ENCODE measurements at regions not wholly inside any gene's neighbourhood (a gene's known extent, or its start where the extent isn't known, plus 50 kb on each side); places are given as distances from the start of the nearest gene placed in this dataset.

DNA sequence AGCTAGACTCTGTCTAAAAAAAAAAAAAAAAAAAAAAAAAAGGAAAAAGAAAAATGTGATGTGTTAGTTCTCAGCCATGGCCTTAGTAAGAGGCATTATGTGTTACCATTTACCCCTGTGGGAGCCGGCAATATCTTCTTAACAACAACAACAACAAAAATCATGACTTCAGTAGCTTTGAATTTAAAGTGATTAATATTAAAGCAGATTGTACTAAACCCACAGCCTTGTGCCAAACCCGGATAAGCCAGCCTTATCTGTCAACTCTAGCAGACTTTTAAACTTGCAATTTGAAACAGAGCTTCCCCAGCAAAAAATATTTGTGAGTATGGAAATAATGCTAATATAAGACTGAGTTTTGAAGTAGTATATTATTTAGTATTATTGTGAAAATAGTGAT, 462.1 kb upstream of the GNPDA2 start:
- H3K4me3 ChIP-seq = no peak overlapping the region
- H3K9me3 ChIP-seq (replicated peaks in 1 of 3) = no peaks in the 10 kb centered on the region
- no peak for TF ChIP-seq POLR2A (IDR thresholded peaks at IDR 0.05)
- TF ChIP-seq, protein P1, sequence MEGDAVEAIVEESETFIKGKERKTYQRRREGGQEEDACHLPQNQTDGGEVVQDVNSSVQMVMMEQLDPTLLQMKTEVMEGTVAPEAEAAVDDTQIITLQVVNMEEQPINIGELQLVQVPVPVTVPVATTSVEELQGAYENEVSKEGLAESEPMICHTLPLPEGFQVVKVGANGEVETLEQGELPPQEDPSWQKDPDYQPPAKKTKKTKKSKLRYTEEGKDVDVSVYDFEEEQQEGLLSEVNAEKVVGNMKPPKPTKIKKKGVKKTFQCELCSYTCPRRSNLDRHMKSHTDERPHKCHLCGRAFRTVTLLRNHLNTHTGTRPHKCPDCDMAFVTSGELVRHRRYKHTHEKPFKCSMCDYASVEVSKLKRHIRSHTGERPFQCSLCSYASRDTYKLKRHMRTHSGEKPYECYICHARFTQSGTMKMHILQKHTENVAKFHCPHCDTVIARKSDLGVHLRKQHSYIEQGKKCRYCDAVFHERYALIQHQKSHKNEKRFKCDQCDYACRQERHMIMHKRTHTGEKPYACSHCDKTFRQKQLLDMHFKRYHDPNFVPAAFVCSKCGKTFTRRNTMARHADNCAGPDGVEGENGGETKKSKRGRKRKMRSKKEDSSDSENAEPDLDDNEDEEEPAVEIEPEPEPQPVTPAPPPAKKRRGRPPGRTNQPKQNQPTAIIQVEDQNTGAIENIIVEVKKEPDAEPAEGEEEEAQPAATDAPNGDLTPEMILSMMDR (IDR thresholded peaks at IDR 0.05) = no peak
- H3K4me1 ChIP-seq (replicated peaks in 1 of 2) = no peaks in the 10 kb centered on the region
- no peak for DNase-seq
- no peak overlapping the region for H3K27ac ChIP-seq
- no peaks in the 10 kb centered on the region for H3K27me3 ChIP-seq
- 29 to 49% (median 36%) methylated on average over 2 of the region's 2 CpGs for WGBS, 4 donors
- no peaks in the 10 kb centered on the region for H3K36me3 ChIP-seq (replicated peaks in 1 of 2)
- intact Hi-C loops (cut with DNase I) = no loop called here

DNA sequence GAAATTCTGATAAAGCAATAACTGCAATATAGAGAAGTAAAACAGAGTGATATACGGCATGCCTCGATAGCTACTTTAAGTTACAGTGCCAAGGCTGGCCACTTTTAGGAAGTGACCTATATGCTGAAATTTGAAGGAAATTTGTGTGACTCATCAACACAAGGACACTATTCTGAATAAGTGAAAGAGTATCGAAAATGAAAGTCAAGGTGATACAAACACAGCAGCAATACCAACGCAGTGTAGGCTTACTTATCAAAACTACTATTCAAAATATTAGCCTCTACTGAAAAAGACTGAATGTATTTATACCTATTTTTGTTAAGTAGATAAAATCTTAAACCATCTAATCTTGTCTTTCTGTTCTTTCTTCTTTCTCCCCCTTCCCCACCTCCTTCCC, 459.9 kb upstream of the GNPDA2 start:
- DNase-seq = peak in 1 of 7 donors; percentile 5
- no peaks in the 10 kb centered on the region for H3K27me3 ChIP-seq
- 41 to 52% (median 48%) methylated on average over 4 of the region's 4 CpGs for WGBS, 4 donors
- H3K36me3 ChIP-seq (replicated peaks in 1 of 2) = no peaks in the 10 kb centered on the region
- H3K9me3 ChIP-seq (replicated peaks in 1 of 3) = no peaks in the 10 kb centered on the region
- H3K4me3 ChIP-seq = peak overlapping the region in 1 of 4 donors; percentile 42
- intact Hi-C loops (cut with DNase I) = no loop called here
- H3K4me1 ChIP-seq (replicated peaks in 1 of 2) = no peaks in the 10 kb centered on the region
- no peak overlapping the region for H3K27ac ChIP-seq
- no peak for TF ChIP-seq POLR2A (IDR thresholded peaks at IDR 0.05)
- TF ChIP-seq, protein P1 (IDR thresholded peaks at IDR 0.05) = no peak

DNA sequence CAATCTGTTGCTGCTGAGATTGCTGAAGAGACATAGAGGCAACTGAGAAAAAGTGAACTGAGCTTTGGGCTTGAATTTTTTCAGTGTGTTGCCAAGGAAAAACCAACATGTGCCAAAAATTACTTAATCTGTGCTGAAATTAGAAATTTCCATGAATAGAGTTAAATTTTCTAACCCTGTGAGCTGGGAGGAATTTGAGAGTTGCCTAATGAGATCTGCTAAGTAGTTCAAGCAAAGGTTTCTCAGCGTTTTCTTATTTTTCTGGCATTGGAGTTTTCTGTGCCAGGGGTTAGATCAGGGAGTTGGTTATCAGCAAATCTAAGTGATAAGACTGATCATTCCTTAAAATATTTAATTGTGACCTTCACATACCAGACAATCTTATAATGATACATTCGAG, 457.5 kb upstream of the GNPDA2 start:
- no peak for DNase-seq
- TF ChIP-seq, protein P1 (IDR thresholded peaks at IDR 0.05) = no peak
- TF ChIP-seq POLR2A (IDR thresholded peaks at IDR 0.05) = no peak
- Histone ChIP-seq H3K27ac (no peak overlapping the region), H3K9me3 (replicated peaks in 1 of 3) (no peaks in the 10 kb centered on the region), H3K4me1 (replicated peaks in 1 of 2) (no peaks in the 10 kb centered on the region), H3K4me3 (no peak overlapping the region), H3K27me3 (no peaks in the 10 kb centered on the region), H3K36me3 (replicated peaks in 1 of 2) (no peaks in the 10 kb centered on the region)
- intact Hi-C loops (cut with DNase I) = no loop called here
- WGBS, 4 donors = 30 to 34% (median 31%) methylated on average over 2 of the region's 2 CpGs

DNA sequence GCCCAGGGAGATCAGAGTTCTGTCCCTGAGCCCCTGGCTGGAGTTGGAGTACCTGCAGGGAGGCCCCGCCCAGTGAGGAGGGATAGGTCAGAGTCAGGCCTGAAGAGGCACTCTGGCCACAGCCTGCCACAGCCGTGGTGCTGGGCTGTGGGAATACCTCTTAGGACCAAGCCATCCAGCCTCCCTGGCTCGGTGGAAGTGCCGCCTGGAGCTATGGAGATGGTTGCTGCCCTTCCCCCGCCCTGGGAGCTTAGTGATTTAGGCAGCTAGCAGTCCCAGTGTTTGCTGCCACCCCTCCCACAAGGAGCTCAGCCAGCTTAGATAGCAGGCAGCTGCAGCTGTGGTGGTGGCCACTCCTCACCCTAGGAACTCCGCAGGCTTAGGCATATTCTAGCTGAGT, 446.3 kb upstream of the GNPDA2 start:
- TF ChIP-seq, protein P1 (IDR thresholded peaks at IDR 0.05) = no peak
- TF ChIP-seq POLR2A (IDR thresholded peaks at IDR 0.05) = no peak
- intact Hi-C loops (cut with DNase I) = no loop called here
- Histone ChIP-seq H3K4me3 (no peak overlapping the region), H3K9me3 (replicated peaks in 1 of 3) (no peaks in the 10 kb centered on the region), H3K27me3 (no peaks in the 10 kb centered on the region), H3K27ac (no peak overlapping the region), H3K36me3 (replicated peaks in 1 of 2) (no peaks in the 10 kb centered on the region), H3K4me1 (replicated peaks in 1 of 2) (no peaks in the 10 kb centered on the region)
- DNase-seq = no peak
- WGBS, 4 donors = 67 to 81% (median 80%) methylated on average over 3 to 6 of the region's 6 CpGs; no CpG with 5 or more reads in 1 of the 4 donors
